Fibroblast of villous mesenchyme (primary cell): ENCODE measurements at regions not wholly inside any gene's neighbourhood (a gene's known extent, or its start where the extent isn't known, plus 50 kb on each side); places are given as distances from the start of the nearest gene placed in this dataset.

Experiments used
- DNase-seq: peaks from one replicate; pipeline ENCODE4 v3.0.0-alpha.2; 2010; ENCODE audit warnings: low read depth
- H3K4me3 ChIP-seq: 2 replicates; pipeline ENCODE4 v1.5.1; 2011; ENCODE audit warnings: low read depth, mild to moderate bottlenecking, low read length
- CTCF ChIP-seq: IDR thresholded peaks from 2 replicates; pipeline ENCODE4 v1.5.1; 2012; ENCODE audit warnings: low read depth, mild to moderate bottlenecking, low read length; ENCODE audit not compliant: insufficient read depth

GRCh38 chr7:132045481-132045980 is 489.1 kb upstream of the PODXL start:
- no peak for TF ChIP-seq CTCF
- DNase-seq, result no peak
- H3K4me3 ChIP-seq, result no peak overlapping the region

GRCh38 chr7:132045002-132045401 is 488.6 kb upstream of the PODXL start:
- no peak overlapping the region for H3K4me3 ChIP-seq
- TF ChIP-seq CTCF, result no peak
- no peak for DNase-seq

- no peak for DNase-seq
- TF ChIP-seq CTCF, result no peak
- no peak overlapping the region for H3K4me3 ChIP-seq
Measured at GRCh38 chr7:132044247-132044646, 487.8 kb upstream of the PODXL start.

DNA sequence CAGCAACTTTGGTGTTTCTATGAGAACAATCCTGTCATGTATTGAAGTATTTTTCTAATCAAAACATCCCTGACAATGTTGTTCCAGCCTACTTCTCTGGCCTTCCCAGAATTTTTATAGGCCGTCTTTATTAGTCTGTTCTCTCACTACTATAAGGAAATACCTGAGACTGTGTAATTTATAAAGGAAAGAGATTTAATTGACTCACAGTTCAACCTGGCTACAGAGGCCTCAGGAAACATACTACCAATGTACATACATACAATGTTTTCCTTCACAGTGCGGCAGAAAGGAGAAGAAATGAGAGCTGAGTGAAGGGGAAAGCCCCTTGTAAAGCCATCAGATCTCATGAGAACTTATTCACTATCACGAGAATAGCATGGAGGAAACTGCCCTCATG is 484.7 kb upstream of the PODXL start:
- no peak for TF ChIP-seq CTCF
- no peak overlapping the region for H3K4me3 ChIP-seq
- no peak for DNase-seq

- H3K4me3 ChIP-seq, result no peak overlapping the region
- no peak for DNase-seq
- TF ChIP-seq CTCF, result no peak
Measured at GRCh38 chr7:132035517-132036362, 479.3 kb upstream of the PODXL start.

DNA sequence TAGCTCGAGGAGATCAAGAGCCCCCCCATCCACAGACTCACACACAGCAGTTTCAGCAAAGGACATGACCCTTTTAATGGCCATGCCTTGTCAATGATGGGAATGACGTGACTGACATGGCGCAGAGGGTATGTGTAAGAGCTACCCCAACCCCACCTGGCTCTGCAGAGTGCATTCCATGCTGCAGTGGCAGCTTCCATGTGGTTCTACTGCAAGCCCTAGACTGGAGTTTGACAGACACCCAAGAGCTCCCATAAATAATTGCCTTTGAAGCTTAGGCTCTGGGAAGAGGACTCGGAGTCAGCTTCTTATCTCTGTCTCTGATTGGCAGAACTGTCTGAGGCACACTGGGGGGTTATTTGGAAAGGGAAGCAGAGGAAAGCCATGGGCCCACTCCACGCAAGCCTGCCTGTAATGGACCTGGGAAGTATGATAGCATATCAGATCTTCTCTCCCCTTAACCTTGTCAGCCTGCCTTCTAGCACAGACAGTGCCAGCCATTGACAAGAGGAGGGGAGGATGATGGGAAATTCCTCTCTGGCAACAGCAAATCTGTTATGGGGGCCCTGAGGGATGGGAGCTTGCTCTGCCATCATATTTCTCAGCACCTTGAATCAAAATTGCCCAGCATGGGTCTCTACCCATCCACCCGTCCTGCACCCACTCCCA is 478.5 kb upstream of the PODXL start:
- no peak for TF ChIP-seq CTCF
- H3K4me3 ChIP-seq, result no peak overlapping the region
- no peak for DNase-seq
